GM21515 (cell line): ENCODE measurements at regions not wholly inside any gene's neighbourhood (a gene's known extent, or its start where the extent isn't known, plus 50 kb on each side); places are given as distances from the start of the nearest gene placed in this dataset.

Source experiments
- ATAC-seq: cut with Tn5 transposase; IDR thresholded peaks from one replicate; pipeline ENCODE4 v1.9.1; 2021; ENCODE audit not compliant: unreplicated experiment

DNA sequence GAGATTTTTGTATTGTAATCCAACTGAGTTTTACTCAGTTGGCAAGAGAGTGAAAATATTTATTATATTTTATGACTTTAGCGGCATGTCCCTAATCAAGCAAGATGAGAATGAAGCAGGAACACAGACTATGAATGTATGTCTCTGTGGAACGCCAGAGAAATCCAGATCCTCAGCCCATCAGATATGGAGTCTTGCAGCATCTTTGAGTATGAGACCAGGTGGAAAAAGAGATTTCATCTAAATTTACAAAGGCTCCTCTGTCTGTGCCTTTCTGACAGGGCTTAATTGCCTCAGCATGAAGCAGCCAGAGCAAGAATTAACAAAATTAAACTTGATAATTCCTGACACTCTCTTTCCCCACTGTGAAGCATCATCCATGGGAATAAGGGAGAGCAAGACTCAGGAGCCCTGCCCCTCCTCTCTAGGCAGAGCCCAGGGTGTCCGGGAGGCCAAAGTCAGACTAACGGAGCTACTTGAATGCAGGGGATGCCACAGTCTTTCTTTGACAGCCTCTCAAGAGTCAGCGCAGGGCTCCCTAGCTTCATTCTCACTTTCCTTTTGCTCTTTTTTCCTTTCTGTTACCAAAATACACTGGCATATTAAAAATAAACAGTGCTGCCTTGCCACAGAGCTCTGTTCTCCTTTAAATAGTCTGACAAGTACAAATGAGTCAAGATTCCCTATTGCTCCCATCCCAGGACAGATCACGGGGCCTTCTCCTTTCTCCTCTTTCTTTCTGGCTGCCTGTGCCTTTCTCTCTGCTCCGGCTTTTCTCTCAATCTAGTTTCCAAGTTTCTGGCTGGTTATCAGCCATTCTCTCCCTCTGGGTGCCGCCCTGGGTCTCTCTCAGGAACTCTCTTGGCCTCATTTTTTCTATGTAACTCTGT is 132.2 kb upstream of the INHBA start:
- ATAC-seq: no peak

- no peak for ATAC-seq
Observed at GRCh38 chr7:41832941-41833340, 130.1 kb upstream of the INHBA start.

DNA sequence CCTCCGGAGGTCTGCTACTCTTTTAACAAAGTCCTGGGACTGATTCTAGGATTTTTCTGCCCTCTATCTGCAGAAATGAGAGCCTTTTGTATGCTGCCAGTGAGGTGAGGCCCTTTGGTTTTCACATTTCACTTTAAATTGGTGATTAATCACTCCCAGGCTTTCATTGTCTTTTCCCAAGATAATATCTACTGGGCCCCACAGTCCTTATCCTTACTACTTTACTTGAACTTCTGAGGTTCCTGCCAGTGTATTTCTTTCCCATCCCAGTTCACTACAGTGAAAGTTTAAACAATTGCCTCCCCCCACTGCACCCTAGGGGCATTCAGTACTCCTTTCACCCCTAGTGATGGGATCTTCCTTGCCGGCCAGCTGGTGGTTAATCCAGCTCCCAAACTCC is 127.4 kb upstream of the INHBA start:
- no peak for ATAC-seq

DNA sequence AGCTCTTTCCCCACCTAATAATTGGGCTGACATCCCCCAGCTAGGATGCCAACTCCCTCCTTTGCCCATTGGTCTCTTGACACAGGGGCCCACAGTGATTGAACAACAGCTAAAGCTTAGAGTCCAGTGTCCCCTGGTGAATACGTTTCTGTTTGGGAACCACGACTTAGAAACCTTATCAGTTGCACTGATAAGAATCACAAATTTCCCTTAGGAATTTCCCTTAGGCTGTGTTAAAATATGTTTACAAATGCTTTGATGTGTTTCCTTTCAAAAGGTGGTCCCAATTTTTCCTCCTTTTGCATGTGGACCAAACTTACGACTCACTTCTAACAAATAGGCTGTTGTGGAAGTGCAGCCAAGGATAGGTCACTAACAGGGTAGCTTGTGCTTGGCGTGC is 126.0 kb upstream of the INHBA start:
- no peak for ATAC-seq

DNA sequence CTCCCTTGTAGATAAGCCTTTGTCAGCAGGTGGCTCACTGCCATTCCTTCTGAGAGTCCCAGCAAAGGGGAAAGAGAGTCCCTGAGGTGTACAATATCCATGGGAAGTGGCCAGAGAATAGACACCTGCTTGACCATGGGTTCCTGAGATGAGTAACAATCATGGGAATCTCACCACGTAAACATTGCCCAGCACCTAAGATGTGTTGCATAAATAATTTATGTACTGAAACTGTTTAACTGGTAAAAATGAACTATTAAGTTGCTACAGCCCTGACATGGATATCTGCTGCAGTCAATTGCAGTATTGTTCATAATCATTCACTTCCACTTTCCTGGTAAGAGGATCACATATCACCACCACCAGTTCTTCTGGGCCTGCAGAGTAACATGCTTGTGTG is 123.8 kb upstream of the INHBA start:
- no peak for ATAC-seq

DNA sequence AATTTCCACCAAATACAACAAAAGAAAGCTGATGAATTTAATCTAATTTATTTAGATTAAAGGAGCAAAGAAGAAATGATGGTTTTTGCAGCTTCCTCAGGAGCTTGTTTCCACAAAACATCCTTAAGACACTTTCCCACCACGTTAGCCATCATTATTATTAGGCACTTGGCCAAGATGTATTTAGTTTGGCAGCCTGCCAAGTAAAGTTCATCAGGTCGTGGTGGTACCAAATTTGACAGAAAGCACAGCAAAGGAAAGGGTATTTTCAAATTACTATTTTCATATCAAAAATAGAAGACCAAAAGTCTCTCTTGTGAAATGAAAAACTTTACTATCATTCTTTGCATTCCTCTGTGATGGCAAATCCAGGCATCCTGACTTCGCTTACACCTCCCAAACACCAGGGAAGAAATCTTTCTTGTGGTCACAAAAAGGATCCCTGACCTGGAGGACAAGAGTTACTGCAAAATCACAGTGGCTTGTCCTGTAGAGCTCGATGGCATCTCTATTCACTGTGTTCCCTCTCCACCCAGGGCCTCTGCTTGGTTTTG is 123.1 kb upstream of the INHBA start:
- no peak for ATAC-seq

DNA sequence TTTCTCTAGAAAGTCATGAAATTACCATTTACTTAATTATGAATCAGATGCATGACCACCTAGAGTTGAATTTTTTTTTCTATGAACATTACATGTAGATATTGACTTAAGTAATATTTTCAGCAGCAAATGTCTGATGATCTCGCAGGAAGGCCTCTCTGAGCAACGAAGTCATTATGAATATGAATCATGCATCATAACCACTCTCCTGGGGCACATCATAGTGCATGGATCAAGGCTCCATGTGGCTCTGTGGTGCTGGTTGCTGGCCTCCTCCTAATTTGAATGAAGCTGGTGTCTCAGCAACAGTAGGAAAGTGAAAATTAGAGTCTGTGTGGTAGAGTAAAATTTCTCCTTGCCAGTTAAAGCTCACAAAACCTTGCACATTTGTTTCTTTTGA is 121.4 kb upstream of the INHBA start:
- ATAC-seq: no peak

- ATAC-seq: no peak
Observed at GRCh38 chr7:41822259-41822817, 119.4 kb upstream of the INHBA start.

DNA sequence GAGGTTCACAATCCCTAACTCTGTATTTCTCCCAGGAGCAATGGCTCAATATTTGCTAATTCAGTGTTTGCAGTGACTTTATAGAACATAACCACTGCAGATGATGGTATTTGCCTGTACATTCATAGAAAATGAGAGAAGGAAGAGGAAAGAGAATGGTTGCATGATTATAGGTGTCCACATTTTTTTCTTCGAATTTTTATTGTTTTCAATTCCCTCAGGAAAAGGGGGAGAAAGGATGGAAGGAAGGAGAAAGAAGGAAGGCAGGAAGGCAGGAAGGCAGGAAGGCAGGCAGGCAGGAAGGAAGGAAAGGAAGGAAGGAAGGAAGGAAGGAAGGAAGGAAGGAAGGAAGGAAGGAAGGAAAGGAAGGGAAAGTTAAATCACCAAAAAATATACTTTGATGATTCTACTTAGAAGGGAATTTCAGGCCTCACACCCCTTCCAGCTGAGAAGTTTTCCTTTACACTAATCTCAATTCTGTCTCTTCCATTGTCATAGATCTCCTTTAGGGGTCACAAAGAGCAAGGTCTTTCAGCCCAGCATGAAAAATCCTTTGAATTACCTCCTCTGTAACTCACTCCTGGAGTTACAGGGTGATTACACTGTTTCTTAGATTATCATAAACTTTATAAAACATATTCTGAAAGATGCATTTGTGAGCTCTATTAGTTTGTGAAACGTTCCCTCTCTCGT is 118.8 kb upstream of the INHBA start:
- no peak for ATAC-seq

- no peak for ATAC-seq
Observed at GRCh38 chr7:41820111-41820671, 117.3 kb upstream of the INHBA start.

DNA sequence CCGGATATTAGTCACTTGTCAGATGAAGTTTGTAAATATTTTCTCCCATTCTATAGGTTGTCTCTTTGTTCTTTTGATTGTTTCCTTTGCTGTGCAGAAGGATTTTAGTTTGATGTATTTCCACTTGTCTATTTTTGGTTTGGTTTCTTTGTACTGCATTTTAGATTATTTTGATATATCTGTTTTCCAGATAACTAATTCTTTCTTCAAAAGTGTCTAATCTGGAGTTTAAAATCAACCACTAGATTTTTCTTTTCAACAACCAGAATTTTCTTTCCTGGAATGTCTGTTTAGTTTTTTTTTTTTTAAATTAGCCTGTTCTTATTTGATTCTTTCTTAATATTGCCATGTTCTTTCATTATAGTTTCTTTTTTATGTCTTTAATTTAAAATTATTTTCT is 116.8 kb upstream of the INHBA start:
- ATAC-seq: no peak

- ATAC-seq: no peak
Observed at GRCh38 chr7:41818765-41819398, 116.0 kb upstream of the INHBA start.

GRCh38 chr7:41817386-41817785 is 114.5 kb upstream of the INHBA start:
- no peak for ATAC-seq

GRCh38 chr7:41816111-41816510 is 113.2 kb upstream of the INHBA start:
- ATAC-seq: peak; percentile 57

DNA sequence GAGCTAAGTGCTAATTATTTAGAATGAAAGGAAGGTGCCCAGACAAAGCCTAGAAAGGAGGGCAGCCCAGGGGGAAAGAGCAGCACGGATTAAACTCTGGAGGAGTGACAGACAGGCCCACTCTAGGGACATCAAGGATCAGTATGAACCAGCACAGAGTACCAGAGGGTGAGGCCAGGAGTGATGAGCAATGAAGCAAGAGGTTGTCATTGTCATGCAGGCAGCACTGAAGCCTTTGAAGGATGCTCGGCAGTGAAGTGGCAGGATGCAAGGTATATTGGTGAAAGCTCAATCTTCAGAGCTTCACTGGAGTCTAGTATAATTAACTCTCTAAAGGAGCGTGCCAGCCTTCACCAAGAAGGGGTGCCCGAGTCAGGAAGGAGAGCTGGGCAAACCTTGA is 112.0 kb upstream of the INHBA start:
- ATAC-seq: no peak

- no peak for ATAC-seq
Observed at GRCh38 chr7:41813286-41813685, 110.4 kb upstream of the INHBA start.

DNA sequence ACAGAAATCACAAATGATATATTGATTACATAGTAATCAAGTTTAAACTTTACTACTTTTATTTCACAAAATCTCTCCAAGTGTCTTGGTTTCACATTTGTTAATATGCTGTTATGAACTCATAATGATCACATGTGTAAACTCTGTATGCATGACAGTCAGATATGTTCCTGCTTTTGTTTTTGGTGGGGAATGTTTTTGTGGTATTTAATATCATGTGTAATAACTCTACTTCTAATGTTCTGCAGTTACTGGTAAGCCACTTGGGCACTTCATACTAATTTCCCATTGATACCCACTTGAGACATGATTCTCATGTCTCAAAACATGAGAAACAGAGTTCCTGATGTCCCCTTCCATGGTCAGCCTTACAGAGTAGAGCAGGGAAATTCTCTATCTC is 109.1 kb upstream of the INHBA start:
- ATAC-seq: no peak

GRCh38 chr7:41809940-41810576 is 107.2 kb upstream of the INHBA start:
- peak; percentile 95 for ATAC-seq

DNA sequence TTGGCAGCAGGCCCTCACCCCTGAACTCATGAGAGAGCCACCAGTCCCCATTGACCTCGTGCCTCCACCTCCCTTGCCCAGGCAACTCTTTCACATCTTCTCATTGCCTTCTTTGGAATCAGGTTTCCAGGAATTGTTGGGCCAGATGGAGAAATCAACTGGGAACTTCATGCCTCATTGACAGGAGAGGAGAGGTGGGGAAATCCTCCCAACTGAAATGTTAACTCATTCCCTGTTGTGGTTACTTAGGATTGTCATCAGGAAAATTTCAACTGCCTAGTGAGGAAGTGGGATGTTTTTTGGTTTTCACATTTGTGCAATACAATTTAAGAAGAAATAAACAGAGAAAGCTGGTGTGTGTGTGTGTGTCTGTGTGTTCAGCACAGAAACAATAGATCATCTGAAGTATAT is 106.6 kb upstream of the INHBA start:
- ATAC-seq: no peak

DNA sequence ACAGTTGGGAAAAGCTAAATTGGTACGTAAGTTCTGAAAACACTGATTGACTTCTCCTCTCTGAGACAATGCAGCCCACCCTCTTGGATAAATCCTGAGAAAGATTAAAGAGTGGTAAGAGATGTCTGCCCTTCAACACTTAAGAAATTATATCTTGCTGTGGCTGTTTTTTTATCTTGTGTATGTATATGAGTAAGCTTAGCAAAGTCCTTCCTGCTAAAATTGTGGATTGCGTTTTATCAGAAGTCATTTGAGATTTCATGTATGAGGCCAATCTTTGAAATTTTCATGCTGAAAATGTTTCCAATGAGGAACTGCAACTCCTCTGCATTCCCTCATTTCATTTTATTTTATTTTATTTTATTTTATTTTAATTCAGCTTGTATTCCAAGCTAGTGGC is 106.2 kb upstream of the INHBA start:
- ATAC-seq: no peak

- ATAC-seq: no peak
Observed at GRCh38 chr7:41808541-41808940, 105.7 kb upstream of the INHBA start.
